HT-29 (cell line): ENCODE measurements at regions not wholly inside any gene's neighbourhood (a gene's known extent, or its start where the extent isn't known, plus 50 kb on each side); places are given as distances from the start of the nearest gene placed in this dataset.

ENCODE experiments used
- DNase-seq: peaks from one replicate; pipeline ENCODE4 v3.0.0-alpha.2; 2015; ENCODE audit warnings: low spot score

GRCh38 chr13:34779171-34779570 is 162.9 kb upstream of the NBEA start:
- peak; percentile 41 for DNase-seq

- DNase-seq, result no peak
Observed at GRCh38 chr13:34793301-34793700, 148.8 kb upstream of the NBEA start.

- DNase-seq, result peak; percentile 25
Observed at GRCh38 chr13:34803756-34804155, 138.3 kb upstream of the NBEA start.

DNA sequence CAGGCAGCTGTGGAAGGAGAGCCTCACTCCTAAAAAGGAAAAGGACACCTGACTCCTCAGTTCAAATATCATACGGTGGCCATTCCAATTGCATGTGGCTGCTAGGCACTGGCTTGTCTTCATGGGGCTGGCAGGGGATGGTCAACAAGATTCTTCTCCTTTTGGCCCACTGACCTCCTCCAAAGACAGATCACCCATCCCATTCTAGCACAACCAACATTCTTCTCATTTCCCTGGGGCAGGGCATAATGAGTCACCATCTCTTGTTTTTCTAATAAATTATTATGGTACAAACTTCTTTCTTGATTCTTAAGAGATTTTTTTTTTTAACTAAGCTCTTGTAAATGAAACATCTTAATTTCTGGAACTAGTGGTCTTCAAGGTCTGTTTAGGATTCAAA is 136.7 kb upstream of the NBEA start:
- no peak for DNase-seq

DNA sequence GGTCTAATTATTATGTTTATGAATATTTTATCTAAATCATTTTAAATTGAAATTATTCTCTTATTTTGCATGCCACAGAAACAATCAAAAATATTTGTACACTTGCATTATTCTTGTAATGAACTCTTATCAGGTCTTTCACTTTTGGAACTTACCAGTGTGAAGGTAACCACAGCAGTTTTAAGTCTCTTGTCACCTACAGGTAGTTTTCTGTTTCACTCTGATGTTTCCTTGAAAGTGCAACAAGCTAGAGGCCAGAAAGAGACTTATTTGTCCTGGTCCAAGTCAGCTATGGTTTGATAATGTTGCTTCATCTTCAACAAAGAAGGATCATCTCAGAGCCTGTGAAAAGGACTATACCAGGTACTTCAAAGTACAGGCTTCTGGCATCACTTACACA is 133.4 kb upstream of the NBEA start:
- DNase-seq, result no peak

DNA sequence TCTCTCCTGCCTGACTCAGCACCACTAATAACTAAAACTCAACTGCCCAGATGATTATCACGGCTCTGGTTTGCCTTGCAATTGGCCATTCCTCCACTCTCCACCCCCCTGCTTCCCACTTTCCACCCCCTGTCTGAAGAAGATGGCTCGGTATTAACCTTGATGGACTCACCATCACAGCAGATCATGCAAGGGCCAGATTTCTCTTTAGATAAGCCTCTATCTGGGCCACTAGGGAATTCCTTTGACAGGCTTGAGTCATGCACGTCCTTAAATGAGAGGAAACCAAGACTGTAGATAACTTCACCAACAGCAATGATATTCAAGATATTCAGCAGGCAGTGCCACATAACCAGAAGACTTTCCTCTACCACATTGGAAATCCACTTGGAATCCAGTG is 131.1 kb upstream of the NBEA start:
- DNase-seq, result no peak

DNA sequence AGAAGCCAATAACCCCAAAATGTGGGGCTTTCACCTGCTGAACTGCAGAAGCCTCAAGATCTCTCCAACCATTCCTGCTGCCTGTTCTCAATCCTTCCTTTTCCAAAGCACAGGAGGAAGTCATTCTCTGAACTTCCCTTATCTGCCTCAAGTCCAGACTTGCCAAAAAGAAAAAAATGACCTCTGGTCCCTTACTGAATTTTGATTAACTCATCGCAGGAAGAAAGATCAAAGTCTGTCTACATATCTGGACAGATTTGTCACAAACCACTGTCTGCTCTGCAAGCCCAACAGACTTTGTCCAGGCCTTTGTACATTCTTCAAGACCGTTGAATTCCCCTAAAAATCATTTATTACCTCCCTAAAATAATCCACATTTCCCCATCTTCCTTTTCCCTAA is 126.5 kb upstream of the NBEA start:
- no peak for DNase-seq

DNA sequence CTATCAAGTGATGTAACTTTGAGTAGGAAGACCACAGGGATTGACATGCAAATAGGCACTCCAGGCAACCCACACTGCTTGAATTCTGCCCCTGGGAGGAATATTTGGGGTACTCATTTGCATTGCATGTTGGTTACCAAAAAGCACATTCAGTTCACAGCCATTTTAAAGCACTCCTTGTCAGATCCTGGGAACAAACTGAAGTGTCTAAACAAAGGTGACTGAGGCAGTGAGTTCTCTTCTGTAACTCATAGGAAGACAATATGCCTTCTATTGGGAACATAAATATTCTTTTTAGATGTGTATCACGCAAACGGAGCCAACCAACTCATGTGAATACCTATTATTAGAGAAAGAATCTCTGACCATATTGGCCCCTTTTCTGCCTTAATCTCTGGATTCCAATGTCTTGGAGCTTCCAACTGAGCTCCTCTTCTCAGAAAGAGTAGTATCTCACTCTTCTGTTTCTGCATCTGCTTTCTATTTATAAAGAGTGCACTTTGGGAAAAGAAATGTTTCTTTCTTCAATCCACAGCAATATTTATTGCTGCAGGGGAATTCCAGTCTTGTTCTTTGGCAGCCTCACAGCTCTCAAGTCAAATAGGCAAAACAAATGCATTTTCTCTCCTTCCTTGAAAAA is 125.7 kb upstream of the NBEA start:
- no peak for DNase-seq

GRCh38 chr13:34816908-34817665 is 125.0 kb upstream of the NBEA start:
- DNase-seq, result no peak

DNA sequence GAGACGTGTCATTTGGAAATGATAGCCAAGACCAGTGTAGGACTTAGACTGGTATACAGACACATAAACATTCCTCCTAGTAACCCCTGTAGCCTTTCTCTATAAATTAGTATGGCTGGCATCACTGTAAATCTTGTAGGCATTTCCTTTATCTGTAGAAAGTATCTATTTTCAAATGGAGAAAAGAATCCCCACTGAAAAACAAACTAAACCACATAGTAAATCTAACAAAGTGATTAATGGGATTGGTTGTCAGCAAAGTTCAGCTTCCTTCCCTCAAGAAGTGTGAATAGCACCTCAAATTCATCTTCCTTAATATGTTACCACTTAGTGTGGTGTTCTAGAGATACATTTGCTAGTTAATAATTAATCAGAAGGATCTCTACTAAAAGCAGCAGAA is 119.4 kb upstream of the NBEA start:
- DNase-seq, result peak; percentile 41

- DNase-seq, result no peak
Observed at GRCh38 chr13:34826432-34826831, 115.6 kb upstream of the NBEA start.

DNA sequence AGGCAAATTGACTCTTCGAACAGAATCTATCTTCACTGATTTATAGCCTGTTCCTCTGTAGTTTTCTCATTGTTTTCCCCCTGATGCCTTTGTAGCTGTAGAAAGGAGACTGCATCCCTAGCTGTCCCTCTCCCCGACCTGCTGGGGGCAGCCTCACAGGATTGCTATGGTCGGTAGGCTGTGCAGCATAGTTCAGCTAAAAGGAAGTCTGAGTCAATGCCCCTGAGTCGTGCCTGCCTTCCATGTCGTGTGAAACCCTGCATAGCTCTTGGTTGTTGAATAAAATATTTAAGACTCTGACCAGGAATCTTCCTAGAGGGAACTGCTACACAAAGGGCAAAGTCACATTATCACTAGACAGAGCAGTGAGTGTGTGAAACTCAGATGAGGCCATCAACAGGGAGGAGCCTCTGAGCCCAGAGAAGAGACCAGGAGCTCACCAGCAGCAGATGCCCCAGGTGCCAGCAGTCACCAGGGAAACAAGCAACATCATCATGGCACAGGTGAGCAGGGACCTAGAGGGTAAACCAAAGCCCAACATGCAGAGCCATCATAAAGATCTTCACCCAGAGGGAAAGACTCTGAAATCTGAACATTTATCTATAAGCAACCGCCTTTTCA is 108.4 kb upstream of the NBEA start:
- peak; percentile 24 for DNase-seq

DNA sequence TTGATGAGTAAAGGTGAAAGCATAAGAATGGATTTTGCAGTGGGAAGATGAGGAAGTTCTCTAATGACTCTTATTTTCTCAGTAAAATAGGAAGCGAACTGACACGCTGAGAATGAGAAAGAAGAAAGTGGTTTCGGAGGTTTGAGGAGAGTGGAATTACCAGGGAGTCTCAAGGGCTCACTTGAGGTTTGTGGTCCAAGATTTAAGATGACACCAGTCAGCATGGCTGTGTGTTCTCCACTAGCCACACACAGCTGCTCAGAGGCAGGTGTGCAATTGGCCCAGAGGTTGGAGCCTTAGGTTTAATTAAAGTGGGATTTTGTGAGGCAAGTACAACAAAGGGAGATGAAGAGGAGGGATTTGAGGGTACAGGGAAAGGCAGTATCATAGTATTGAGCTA is 99.6 kb upstream of the NBEA start:
- DNase-seq, result no peak

- DNase-seq, result peak; percentile 20
Observed at GRCh38 chr13:34847766-34848165, 94.3 kb upstream of the NBEA start.

DNA sequence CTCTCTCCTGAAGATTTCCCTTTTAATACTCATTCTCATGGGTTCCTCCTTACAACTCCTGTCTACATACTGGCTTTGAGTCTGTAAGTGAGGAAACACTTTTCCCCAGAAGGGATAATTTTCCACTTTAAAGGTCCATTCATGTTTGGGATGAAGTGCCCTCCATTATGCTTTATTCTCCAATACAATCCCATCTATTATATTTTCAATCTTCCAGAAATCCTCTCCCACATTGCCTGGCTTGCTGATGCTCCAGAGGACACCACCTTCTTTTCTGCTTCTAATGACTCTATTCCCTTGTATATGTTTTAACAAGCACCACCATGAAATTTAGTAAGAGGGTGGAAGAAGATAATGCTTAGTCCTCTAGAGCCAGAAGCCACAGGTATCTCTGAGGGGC is 92.7 kb upstream of the NBEA start:
- no peak for DNase-seq

DNA sequence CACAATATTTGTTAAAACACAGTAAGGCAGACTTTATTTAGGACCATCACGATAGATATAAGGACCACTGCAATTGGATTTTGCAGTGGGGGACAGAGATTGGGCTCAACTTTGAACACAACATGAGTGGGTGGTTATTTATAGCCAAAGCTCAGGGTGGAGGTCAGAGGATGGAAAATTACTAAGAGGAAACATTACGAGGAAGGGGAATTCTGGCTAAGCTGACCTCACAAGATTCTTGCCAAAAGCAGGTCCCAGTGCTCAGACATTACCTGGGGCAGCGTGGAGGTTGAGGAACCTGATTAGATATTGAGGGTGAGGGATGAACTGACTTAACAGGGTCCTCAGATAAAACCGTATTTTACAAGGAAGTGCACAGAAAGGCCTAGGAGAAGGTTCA is 88.9 kb upstream of the NBEA start:
- DNase-seq, result no peak

- peak; percentile 47 for DNase-seq
Observed at GRCh38 chr13:34857558-34858325, 84.3 kb upstream of the NBEA start.

- DNase-seq, result no peak
Observed at GRCh38 chr13:34862311-34862710, 79.8 kb upstream of the NBEA start.

- DNase-seq, result no peak
Observed at GRCh38 chr13:34862716-34863115, 79.4 kb upstream of the NBEA start.

GRCh38 chr13:34863360-34864135 is 78.5 kb upstream of the NBEA start:
- peak; percentile 79 for DNase-seq

DNA sequence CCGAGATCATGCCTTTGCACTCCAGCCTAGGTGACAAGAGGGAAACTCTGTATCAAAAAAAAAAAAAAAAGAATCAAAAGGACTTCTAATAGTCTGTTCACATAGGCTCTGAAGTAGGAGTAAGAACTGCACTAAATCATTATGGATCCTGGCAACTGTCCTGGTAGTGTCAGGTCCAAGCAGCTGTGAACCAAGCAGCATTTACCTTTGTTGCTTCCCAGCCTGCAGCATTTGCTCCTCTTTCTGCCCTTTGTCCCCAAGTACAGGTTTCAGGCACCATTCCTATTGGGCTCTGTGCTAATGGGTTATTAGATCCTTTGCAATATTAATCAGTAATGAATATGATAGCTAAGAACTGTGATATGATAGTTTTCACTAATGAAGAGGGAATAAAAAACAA is 77.4 kb upstream of the NBEA start:
- peak; percentile 34 for DNase-seq

GRCh38 chr13:34867590-34867989 is 74.5 kb upstream of the NBEA start:
- DNase-seq, result no peak
